SK-N-SH (cell line): ENCODE measurements at regions not wholly inside any gene's neighbourhood (a gene's known extent, or its start where the extent isn't known, plus 50 kb on each side); places are given as distances from the start of the nearest gene placed in this dataset.

ENCODE experiments used
- EP300 ChIP-seq, 2 experiments: IDR thresholded peaks; 2 replicates each; pipeline versions ENCODE4 v1.4.0 to v1.6.1; 2012; ENCODE audit warnings: borderline replicate concordance in 1 of 2, low read depth in 1 of 2, low read length in 1 of 2
- MXI1 ChIP-seq: IDR thresholded peaks from 2 replicates; pipeline ENCODE4 v1.6.1; 2012; ENCODE audit warnings: mild to moderate bottlenecking, low read depth, low read length, improper control_type of control experiment
- NFIC ChIP-seq: IDR thresholded peaks from 2 replicates; pipeline ENCODE4 v1.4.0; 2012; ENCODE audit warnings: borderline replicate concordance
- POLR2AphosphoS5 ChIP-seq: IDR thresholded peaks from 2 replicates; pipeline ENCODE4 v1.6.1; 2012; ENCODE audit warnings: low read depth, low read length
- RCOR1 ChIP-seq: fragments of 150-350 bp; IDR thresholded peaks from 2 replicates; pipeline ENCODE4 v1.6.1; 2017; ENCODE audit warnings: antibody characterized with exemption, low read length
- RFX5 ChIP-seq: IDR thresholded peaks from 2 replicates; pipeline ENCODE4 v1.6.1; 2012; ENCODE audit warnings: mild to moderate bottlenecking, improper control_type of control experiment, low read length
- RXRA ChIP-seq: IDR thresholded peaks from 2 replicates; pipeline ENCODE4 v1.4.0; 2012; ENCODE audit warnings: low read depth, mild to moderate bottlenecking, borderline replicate concordance
- SIN3A ChIP-seq: IDR thresholded peaks from 2 replicates; pipeline ENCODE4 v1.6.1; 2012; ENCODE audit warnings: low read depth, mild to moderate bottlenecking, low read length, moderate library complexity, borderline replicate concordance
- SMC3 ChIP-seq: IDR thresholded peaks from 2 replicates; pipeline ENCODE4 v1.6.1; 2012; ENCODE audit warnings: low read depth, low read length, improper control_type of control experiment
- TCF12 ChIP-seq: IDR thresholded peaks from 2 replicates; pipeline ENCODE4 v1.4.0; 2012
- TF ChIP-seq, protein P1 (sequence below): fragments of 200-600 bp; sonication (generic); IDR thresholded peaks from 2 replicates; pipeline ENCODE4 v1.6.1; 2017; ENCODE audit warnings: antibody characterized with exemption, mild to moderate bottlenecking, moderate library complexity
- TF ChIP-seq, protein P2 (sequence below): IDR thresholded peaks from 2 replicates; pipeline ENCODE4 v1.6.1; 2012; ENCODE audit warnings: mild to moderate bottlenecking, low read depth, low read length, moderate library complexity
- TF ChIP-seq, protein P3 (sequence below): fragments of 150-350 bp; IDR thresholded peaks from 2 replicates; pipeline ENCODE4 v1.6.1; 2017; ENCODE audit warnings: antibody characterized with exemption, low read length, low read depth, borderline replicate concordance

DNA sequence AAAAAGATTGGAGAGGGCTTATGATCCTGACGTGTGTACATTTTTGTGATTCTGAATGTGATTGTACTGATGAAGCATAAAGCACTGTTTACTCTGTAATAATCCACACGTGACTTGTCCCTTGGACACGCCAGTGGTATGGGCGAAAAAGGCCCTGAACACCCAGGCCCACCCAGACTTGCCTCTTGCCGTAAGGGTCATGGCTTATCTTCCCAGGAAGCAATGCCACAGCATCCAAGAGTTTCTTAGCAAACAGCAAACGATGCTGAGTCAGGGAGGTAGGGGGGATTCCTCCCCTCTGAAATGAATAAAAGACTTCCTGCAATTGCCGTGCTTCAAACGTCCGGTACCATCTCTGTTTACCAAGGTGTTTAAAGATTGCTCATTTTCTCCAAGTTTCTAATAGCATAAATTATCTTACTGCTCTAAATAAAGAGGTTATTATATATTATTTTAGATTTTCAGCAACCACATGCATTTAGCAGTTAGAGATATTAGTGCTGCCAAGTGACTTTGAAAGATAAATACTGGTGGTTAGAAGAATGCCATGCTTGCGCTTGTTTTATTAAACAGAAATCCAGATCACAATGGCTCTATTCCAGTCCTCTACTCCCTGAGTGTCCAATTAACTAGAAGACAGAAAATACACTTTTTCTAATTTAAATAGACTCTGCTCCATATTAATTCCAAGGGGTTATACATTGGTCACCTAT, 212.8 kb upstream of the CST7 start:
- TF ChIP-seq SMC3 (no peak), EP300 (IDR thresholded peaks at IDR 0.05; ENCODE audit: borderline replicate concordance in 1 of 2, low read depth in 1 of 2, low read length in 1 of 2) (no peak), NFIC (no peak), SIN3A (no peak), RXRA (no peak), MXI1 (no peak), RFX5 (no peak), RCOR1 (no peak), TCF12 (no peak), POLR2AphosphoS5 (no peak)
- TF ChIP-seq, protein P1, sequence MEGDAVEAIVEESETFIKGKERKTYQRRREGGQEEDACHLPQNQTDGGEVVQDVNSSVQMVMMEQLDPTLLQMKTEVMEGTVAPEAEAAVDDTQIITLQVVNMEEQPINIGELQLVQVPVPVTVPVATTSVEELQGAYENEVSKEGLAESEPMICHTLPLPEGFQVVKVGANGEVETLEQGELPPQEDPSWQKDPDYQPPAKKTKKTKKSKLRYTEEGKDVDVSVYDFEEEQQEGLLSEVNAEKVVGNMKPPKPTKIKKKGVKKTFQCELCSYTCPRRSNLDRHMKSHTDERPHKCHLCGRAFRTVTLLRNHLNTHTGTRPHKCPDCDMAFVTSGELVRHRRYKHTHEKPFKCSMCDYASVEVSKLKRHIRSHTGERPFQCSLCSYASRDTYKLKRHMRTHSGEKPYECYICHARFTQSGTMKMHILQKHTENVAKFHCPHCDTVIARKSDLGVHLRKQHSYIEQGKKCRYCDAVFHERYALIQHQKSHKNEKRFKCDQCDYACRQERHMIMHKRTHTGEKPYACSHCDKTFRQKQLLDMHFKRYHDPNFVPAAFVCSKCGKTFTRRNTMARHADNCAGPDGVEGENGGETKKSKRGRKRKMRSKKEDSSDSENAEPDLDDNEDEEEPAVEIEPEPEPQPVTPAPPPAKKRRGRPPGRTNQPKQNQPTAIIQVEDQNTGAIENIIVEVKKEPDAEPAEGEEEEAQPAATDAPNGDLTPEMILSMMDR: no peak
- TF ChIP-seq, protein P2, sequence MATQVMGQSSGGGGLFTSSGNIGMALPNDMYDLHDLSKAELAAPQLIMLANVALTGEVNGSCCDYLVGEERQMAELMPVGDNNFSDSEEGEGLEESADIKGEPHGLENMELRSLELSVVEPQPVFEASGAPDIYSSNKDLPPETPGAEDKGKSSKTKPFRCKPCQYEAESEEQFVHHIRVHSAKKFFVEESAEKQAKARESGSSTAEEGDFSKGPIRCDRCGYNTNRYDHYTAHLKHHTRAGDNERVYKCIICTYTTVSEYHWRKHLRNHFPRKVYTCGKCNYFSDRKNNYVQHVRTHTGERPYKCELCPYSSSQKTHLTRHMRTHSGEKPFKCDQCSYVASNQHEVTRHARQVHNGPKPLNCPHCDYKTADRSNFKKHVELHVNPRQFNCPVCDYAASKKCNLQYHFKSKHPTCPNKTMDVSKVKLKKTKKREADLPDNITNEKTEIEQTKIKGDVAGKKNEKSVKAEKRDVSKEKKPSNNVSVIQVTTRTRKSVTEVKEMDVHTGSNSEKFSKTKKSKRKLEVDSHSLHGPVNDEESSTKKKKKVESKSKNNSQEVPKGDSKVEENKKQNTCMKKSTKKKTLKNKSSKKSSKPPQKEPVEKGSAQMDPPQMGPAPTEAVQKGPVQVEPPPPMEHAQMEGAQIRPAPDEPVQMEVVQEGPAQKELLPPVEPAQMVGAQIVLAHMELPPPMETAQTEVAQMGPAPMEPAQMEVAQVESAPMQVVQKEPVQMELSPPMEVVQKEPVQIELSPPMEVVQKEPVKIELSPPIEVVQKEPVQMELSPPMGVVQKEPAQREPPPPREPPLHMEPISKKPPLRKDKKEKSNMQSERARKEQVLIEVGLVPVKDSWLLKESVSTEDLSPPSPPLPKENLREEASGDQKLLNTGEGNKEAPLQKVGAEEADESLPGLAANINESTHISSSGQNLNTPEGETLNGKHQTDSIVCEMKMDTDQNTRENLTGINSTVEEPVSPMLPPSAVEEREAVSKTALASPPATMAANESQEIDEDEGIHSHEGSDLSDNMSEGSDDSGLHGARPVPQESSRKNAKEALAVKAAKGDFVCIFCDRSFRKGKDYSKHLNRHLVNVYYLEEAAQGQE: no peak
- TF ChIP-seq, protein P3, sequence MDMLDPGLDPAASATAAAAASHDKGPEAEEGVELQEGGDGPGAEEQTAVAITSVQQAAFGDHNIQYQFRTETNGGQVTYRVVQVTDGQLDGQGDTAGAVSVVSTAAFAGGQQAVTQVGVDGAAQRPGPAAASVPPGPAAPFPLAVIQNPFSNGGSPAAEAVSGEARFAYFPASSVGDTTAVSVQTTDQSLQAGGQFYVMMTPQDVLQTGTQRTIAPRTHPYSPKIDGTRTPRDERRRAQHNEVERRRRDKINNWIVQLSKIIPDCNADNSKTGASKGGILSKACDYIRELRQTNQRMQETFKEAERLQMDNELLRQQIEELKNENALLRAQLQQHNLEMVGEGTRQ: no peak
